ENCODE measurements at regions not wholly inside any gene's neighbourhood (a gene's known extent, or its start where the extent isn't known, plus 50 kb on each side); places are given as distances from the start of the nearest gene placed in this dataset.

DNA sequence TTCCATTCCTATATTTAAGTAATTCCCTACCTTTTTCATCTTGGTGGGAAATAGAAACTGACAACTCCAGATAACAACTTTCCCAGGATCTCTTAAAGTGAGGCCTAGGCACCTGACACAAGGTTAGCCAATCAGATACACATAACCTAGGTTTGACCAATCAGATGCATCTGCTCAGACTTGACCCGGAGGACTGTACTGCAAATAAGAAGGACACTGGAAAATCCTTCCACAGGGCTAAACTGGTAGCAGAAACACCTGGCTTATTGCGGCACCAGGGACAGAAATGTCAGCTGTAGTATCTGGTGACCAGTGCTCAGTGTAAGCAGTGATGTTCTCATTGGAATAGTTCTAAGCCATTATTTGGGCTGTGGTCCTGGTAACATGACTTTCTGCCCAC is 204.5 kb upstream of the SLCO3A1 start:
- Histone ChIP-seq H3K4me1 (ENCODE audit: control insufficient read depth in 4 of 4, insufficient read depth in 4 of 4, low read length in 3 of 4) (no peaks in the 10 kb centered on the region), H3K27me3 (ENCODE audit: control insufficient read depth in 4 of 4, insufficient read depth in 4 of 4, low read length in 3 of 4) (no peaks in the 10 kb centered on the region), H3K9ac (ENCODE audit: low read depth in 1 of 2, low read length in 2 of 2) (no peak overlapping the region), H3K36me3 (ENCODE audit: control insufficient read depth in 4 of 4, insufficient read depth in 3 of 4, low read depth in 1 of 4, low read length in 3 of 4) (no peaks in the 10 kb centered on the region), H3K27ac (ENCODE audit: low read depth in 1 of 2, low read length in 2 of 2) (no peak overlapping the region), H3K4me3 (ENCODE audit: low read depth in 1 of 3, low read length in 3 of 3) (no peak overlapping the region), H3K9me3 (ENCODE audit: control insufficient read depth in 4 of 4, low read length in 3 of 4) (peaks cover 0 to 5% (median 1%) of the 10 kb centered on the region in 4 donors)
- no peak for DNase-seq (ENCODE audit: low spot score)
- WGBS, result 89% methylated on average over 2 of the region's 2 CpGs
- no peak for TF ChIP-seq GABPA (IDR thresholded peaks at IDR 0.05 in 1 of 2, conservative IDR thresholded peaks at IDR 0.05 in 1 of 2)
- TF ChIP-seq ZBTB33 (IDR thresholded peaks at IDR 0.05), result no peak
- TF ChIP-seq HNF4A (conservative IDR thresholded peaks at IDR 0.05), result no peak
- TF ChIP-seq SP1 (IDR thresholded peaks at IDR 0.05), result no peak
- TF ChIP-seq JUND (IDR thresholded peaks at IDR 0.05), result no peak
- TF ChIP-seq RAD21 (IDR thresholded peaks at IDR 0.05), result no peak
- TF ChIP-seq FOXA2 (IDR thresholded peaks at IDR 0.05), result no peak
- TF ChIP-seq TAF1 (conservative IDR thresholded peaks at IDR 0.05), result no peak
- TF ChIP-seq NR2F2 (IDR thresholded peaks at IDR 0.05), result no peak
- no peak for TF ChIP-seq RXRA (IDR thresholded peaks at IDR 0.05)
- TF ChIP-seq, protein P1, sequence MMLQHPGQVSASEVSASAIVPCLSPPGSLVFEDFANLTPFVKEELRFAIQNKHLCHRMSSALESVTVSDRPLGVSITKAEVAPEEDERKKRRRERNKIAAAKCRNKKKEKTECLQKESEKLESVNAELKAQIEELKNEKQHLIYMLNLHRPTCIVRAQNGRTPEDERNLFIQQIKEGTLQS (IDR thresholded peaks at IDR 0.05), result no peak
- TF ChIP-seq, protein P2, sequence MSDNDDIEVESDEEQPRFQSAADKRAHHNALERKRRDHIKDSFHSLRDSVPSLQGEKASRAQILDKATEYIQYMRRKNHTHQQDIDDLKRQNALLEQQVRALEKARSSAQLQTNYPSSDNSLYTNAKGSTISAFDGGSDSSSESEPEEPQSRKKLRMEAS (IDR thresholded peaks at IDR 0.05), result no peak
- no peak for TF ChIP-seq REST (IDR thresholded peaks at IDR 0.05)
- no peak for TF ChIP-seq FOXA1 (IDR thresholded peaks at IDR 0.05)
- TF ChIP-seq HNF4G (IDR thresholded peaks at IDR 0.05), result no peak
- no peak for TF ChIP-seq CTCF (IDR thresholded peaks at IDR 0.05; ENCODE audit: low read depth, low read length, missing input control)
- no peak for TF ChIP-seq YY1 (IDR thresholded peaks at IDR 0.05)
